ENCODE measurements at regions not wholly inside any gene's neighbourhood (a gene's known extent, or its start where the extent isn't known, plus 50 kb on each side); places are given as distances from the start of the nearest gene placed in this dataset.
"Not testable (repeated sequence)": the region's sequence is repeated elsewhere in the genome, so short reads cannot be mapped to it uniquely, and the experiment has no call there.

- TF ChIP-seq CTCF (IDR thresholded peaks at IDR 0.05; ENCODE audit: insufficient read depth, low read depth, low read length, missing control alignments) = no peak
- peak; percentile 10 for DNase-seq (ENCODE audit: low read depth)
- no peak overlapping the region for H3K4me3 ChIP-seq (ENCODE audit: low read depth, low read length)
These were observed 242.3 kb upstream of the PTGER4 start for GRCh38 chr5:40437452-40437861.

- TF ChIP-seq CTCF (IDR thresholded peaks at IDR 0.05; ENCODE audit: insufficient read depth, low read depth, low read length, missing control alignments) = no peak
- DNase-seq (ENCODE audit: low read depth) = peak; percentile 35
- no peak overlapping the region for H3K4me3 ChIP-seq (ENCODE audit: low read depth, low read length)
These were observed 243.0 kb upstream of the PTGER4 start for GRCh38 chr5:40436535-40437237.

GRCh38 chr5:40435706-40436105 is 244.0 kb upstream of the PTGER4 start:
- not testable (repeated sequence) for DNase-seq (ENCODE audit: low read depth); H3K4me3 ChIP-seq (ENCODE audit: low read depth, low read length)

- no peak for DNase-seq (ENCODE audit: low read depth)
- no peak overlapping the region for H3K4me3 ChIP-seq (ENCODE audit: low read depth, low read length)
- TF ChIP-seq CTCF (IDR thresholded peaks at IDR 0.05; ENCODE audit: insufficient read depth, low read depth, low read length, missing control alignments) = no peak
These were observed 246.9 kb upstream of the PTGER4 start for GRCh38 chr5:40432836-40433235.

GRCh38 chr5:40431734-40432133 is 248.0 kb upstream of the PTGER4 start:
- no peak for TF ChIP-seq CTCF (IDR thresholded peaks at IDR 0.05; ENCODE audit: insufficient read depth, low read depth, low read length, missing control alignments)
- DNase-seq (ENCODE audit: low read depth) = no peak

GRCh38 chr5:40430101-40430710 is 249.5 kb upstream of the PTGER4 start:
- no peak overlapping the region for H3K4me3 ChIP-seq (ENCODE audit: low read depth, low read length)
- DNase-seq (ENCODE audit: low read depth) = no peak
- no peak for TF ChIP-seq CTCF (IDR thresholded peaks at IDR 0.05; ENCODE audit: insufficient read depth, low read depth, low read length, missing control alignments)

More at GRCh38 chr5:40431734-40432133, 248.0 kb upstream of the PTGER4 start:
- H3K4me3 ChIP-seq (ENCODE audit: low read depth, low read length) = no peak overlapping the region

- DNase-seq (ENCODE audit: low read depth) = no peak
- TF ChIP-seq CTCF (IDR thresholded peaks at IDR 0.05; ENCODE audit: insufficient read depth, low read depth, low read length, missing control alignments) = no peak
- H3K4me3 ChIP-seq (ENCODE audit: low read depth, low read length) = no peak overlapping the region
These were observed 250.2 kb upstream of the PTGER4 start for GRCh38 chr5:40429258-40430100.
